OCI-LY7 (cell line): ENCODE measurements at regions not wholly inside any gene's neighbourhood (a gene's known extent, or its start where the extent isn't known, plus 50 kb on each side); places are given as distances from the start of the nearest gene placed in this dataset.

Experiments
- EZH2phosphoT487 ChIP-seq: fragments of 200-600 bp; sonication (generic); IDR thresholded peaks from 2 replicates; pipeline ENCODE4 v1.6.1; 2018; ENCODE audit warnings: low read depth, borderline replicate concordance, mild to moderate bottlenecking, mixed run types, antibody characterized with exemption, low read length, moderate library complexity, mixed read lengths
- TF ChIP-seq, protein P1 (sequence below): fragments of 200-600 bp; sonication (generic); conservative IDR thresholded peaks from 2 replicates; pipeline ENCODE4 v1.5.1; 2014; ENCODE audit warnings: mild to moderate bottlenecking, antibody characterized with exemption, low read length, moderate library complexity, mixed read lengths

GRCh38 chr4:185870366-185870765, 58.4 kb upstream of the SORBS2 start:
- TF ChIP-seq, protein P1, sequence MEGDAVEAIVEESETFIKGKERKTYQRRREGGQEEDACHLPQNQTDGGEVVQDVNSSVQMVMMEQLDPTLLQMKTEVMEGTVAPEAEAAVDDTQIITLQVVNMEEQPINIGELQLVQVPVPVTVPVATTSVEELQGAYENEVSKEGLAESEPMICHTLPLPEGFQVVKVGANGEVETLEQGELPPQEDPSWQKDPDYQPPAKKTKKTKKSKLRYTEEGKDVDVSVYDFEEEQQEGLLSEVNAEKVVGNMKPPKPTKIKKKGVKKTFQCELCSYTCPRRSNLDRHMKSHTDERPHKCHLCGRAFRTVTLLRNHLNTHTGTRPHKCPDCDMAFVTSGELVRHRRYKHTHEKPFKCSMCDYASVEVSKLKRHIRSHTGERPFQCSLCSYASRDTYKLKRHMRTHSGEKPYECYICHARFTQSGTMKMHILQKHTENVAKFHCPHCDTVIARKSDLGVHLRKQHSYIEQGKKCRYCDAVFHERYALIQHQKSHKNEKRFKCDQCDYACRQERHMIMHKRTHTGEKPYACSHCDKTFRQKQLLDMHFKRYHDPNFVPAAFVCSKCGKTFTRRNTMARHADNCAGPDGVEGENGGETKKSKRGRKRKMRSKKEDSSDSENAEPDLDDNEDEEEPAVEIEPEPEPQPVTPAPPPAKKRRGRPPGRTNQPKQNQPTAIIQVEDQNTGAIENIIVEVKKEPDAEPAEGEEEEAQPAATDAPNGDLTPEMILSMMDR: no peak
- TF ChIP-seq EZH2phosphoT487: no peak
